Activated CD4-positive, alpha-beta memory T cell treated with anti-CD3 and anti-CD28 coated beads for 36 hours (primary cell): ENCODE measurements at regions not wholly inside any gene's neighbourhood (a gene's known extent, or its start where the extent isn't known, plus 50 kb on each side); places are given as distances from the start of the nearest gene placed in this dataset.
A peak's percentile ranks its signal among the peaks of the same experiment; 100 is the strongest.
"Not testable (repeated sequence)": the region's sequence is repeated elsewhere in the genome, so short reads cannot be mapped to it uniquely, and the experiment has no call there.

ENCODE experiments used
- CTCF ChIA-PET: fragments of 350-600 bp; sonication (Branson Sonifier 250); formaldehyde crosslinking; loops from one replicate; lab custom pipeline; 2021; ENCODE audit warnings: antibody characterized with exemption, inconsistent platforms; lab: Charles Lee
- POLR2A ChIA-PET: fragments of 350-600 bp; sonication (Branson Sonifier 250); formaldehyde crosslinking; loops from one replicate; lab custom pipeline; 2021; ENCODE audit warnings: antibody characterized with exemption; lab: Charles Lee
- DNase-seq: peaks from one replicate; pipeline ENCODE4 v3.0.0-alpha.2; 2020
- H3K27ac Mint-ChIP-seq: one replicate; pipeline ENCODE4 v1.8.0; 2021; ENCODE audit warnings: mixed read lengths
- H3K27me3 Mint-ChIP-seq: one replicate; pipeline ENCODE4 v1.8.0; 2021; ENCODE audit warnings: mixed read lengths
- H3K36me3 Mint-ChIP-seq: one replicate; pipeline ENCODE4 v1.8.0; 2021; ENCODE audit warnings: mixed read lengths
- H3K4me1 Mint-ChIP-seq: one replicate; pipeline ENCODE4 v1.8.0; 2021; ENCODE audit warnings: low read depth, mixed read lengths
- H3K4me3 Mint-ChIP-seq: one replicate; pipeline ENCODE4 v1.8.0; 2021; ENCODE audit warnings: mild to moderate bottlenecking, mixed read lengths
- H3K9me3 Mint-ChIP-seq: one replicate; pipeline ENCODE4 v1.8.0; 2021; ENCODE audit warnings: mixed read lengths
- intact Hi-C: fragments of 100-400 bp; cut with micrococcal nuclease; formaldehyde crosslinking; loops from one replicate; pipeline ENCODE4 v1.15.1; 2023

GRCh38 chr11:129645943-129646342, 169.7 kb upstream of the TMEM45B start:
- CTCF ChIA-PET = no interaction called here
- peaks cover 5% of the 10 kb centered on the region for H3K36me3 Mint-ChIP-seq
- H3K4me3 Mint-ChIP-seq = no peak overlapping the region
- H3K4me1 Mint-ChIP-seq = peaks cover 59% of the 10 kb centered on the region
- POLR2A ChIA-PET = no interaction called here
- DNase-seq = no peak
- H3K9me3 Mint-ChIP-seq = no peaks in the 10 kb centered on the region
- intact Hi-C loops = loop anchor here (10.0 kb wide), 1 partner anchor 159 kb away; no protein-coding TSS in a partner anchor
- H3K27ac Mint-ChIP-seq = no peak overlapping the region
- H3K27me3 Mint-ChIP-seq = peaks cover 2% of the 10 kb centered on the region

GRCh38 chr11:129650044-129650443, 165.6 kb upstream of the TMEM45B start:
- CTCF ChIA-PET, H3K27ac Mint-ChIP-seq, intact Hi-C loops: not testable (repeated sequence)

GRCh38 chr11:129652835-129653234, 162.8 kb upstream of the TMEM45B start:
- ChIA-PET CTCF (no interaction called here), POLR2A (no interaction called here)
- H3K9me3 Mint-ChIP-seq = peaks cover 38% of the 10 kb centered on the region
- H3K4me3 Mint-ChIP-seq = no peak overlapping the region
- no peak for DNase-seq
- peaks cover 7% of the 10 kb centered on the region for H3K4me1 Mint-ChIP-seq
- intact Hi-C loops = no loop called here
- no peaks in the 10 kb centered on the region for H3K27me3 Mint-ChIP-seq
- peaks cover 30% of the 10 kb centered on the region for H3K36me3 Mint-ChIP-seq
- H3K27ac Mint-ChIP-seq = no peak overlapping the region

More at GRCh38 chr11:129650044-129650443, 165.6 kb upstream of the TMEM45B start:
- H3K4me3 Mint-ChIP-seq, POLR2A ChIA-PET, H3K36me3 Mint-ChIP-seq, DNase-seq, H3K27me3 Mint-ChIP-seq: not testable (repeated sequence)
- Mint-ChIP-seq H3K9me3 (peaks cover 15% of the 10 kb centered on the region), H3K4me1 (peaks cover 23% of the 10 kb centered on the region)

- Mint-ChIP-seq H3K4me1 (no peaks in the 10 kb centered on the region), H3K4me3 (no peak overlapping the region), H3K9me3 (peaks cover 38% of the 10 kb centered on the region), H3K27ac (no peak overlapping the region), H3K27me3 (no peaks in the 10 kb centered on the region), H3K36me3 (peaks cover 33% of the 10 kb centered on the region)
- CTCF ChIA-PET = no interaction called here
- intact Hi-C loops = no loop called here
- POLR2A ChIA-PET = no interaction called here
- no peak for DNase-seq
These were observed 160.3 kb upstream of the TMEM45B start for GRCh38 chr11:129655247-129655832.

GRCh38 chr11:129657866-129658525, 157.7 kb upstream of the TMEM45B start:
- H3K4me1 Mint-ChIP-seq = no peaks in the 10 kb centered on the region
- POLR2A ChIA-PET = no interaction called here
- DNase-seq = no peak
- H3K9me3 Mint-ChIP-seq = peaks cover 46% of the 10 kb centered on the region
- no peaks in the 10 kb centered on the region for H3K27me3 Mint-ChIP-seq
- H3K27ac Mint-ChIP-seq = no peak overlapping the region
- intact Hi-C loops = no loop called here
- H3K4me3 Mint-ChIP-seq = no peak overlapping the region
- CTCF ChIA-PET = no interaction called here
- peaks cover 33% of the 10 kb centered on the region for H3K36me3 Mint-ChIP-seq

GRCh38 chr11:129658526-129658867, 157.2 kb upstream of the TMEM45B start:
- Mint-ChIP-seq H3K27me3 (no peaks in the 10 kb centered on the region), H3K36me3 (peaks cover 33% of the 10 kb centered on the region), H3K4me1 (no peaks in the 10 kb centered on the region), H3K4me3 (no peak overlapping the region), H3K9me3 (peaks cover 48% of the 10 kb centered on the region), H3K27ac (no peak overlapping the region)
- CTCF ChIA-PET = no interaction called here
- intact Hi-C loops = no loop called here
- POLR2A ChIA-PET = no interaction called here
- DNase-seq = no peak

GRCh38 chr11:129680907-129681306, 134.7 kb upstream of the TMEM45B start:
- intact Hi-C loops = no loop called here
- H3K4me3 Mint-ChIP-seq = no peak overlapping the region
- H3K27ac Mint-ChIP-seq = no peak overlapping the region
- H3K27me3 Mint-ChIP-seq = no peaks in the 10 kb centered on the region
- ChIA-PET CTCF (interaction anchor here (2.1 kb wide), 1 partner anchor 14 kb away, joined by 6 read pairs; no protein-coding TSS in a partner anchor), POLR2A (no interaction called here)
- H3K4me1 Mint-ChIP-seq = no peaks in the 10 kb centered on the region
- no peaks in the 10 kb centered on the region for H3K9me3 Mint-ChIP-seq
- no peak for DNase-seq
- peaks cover 2% of the 10 kb centered on the region for H3K36me3 Mint-ChIP-seq

- Mint-ChIP-seq H3K9me3 (no peaks in the 10 kb centered on the region), H3K4me1 (no peaks in the 10 kb centered on the region), H3K4me3 (no peak overlapping the region), H3K27ac (no peak overlapping the region), H3K36me3 (peaks cover 2% of the 10 kb centered on the region), H3K27me3 (no peaks in the 10 kb centered on the region)
- intact Hi-C loops = no loop called here
- CTCF ChIA-PET = interaction anchor here (2.1 kb wide), 1 partner anchor 14 kb away, joined by 6 read pairs; no protein-coding TSS in a partner anchor
- POLR2A ChIA-PET = no interaction called here
- DNase-seq = no peak
These were observed 134.1 kb upstream of the TMEM45B start for GRCh38 chr11:129681344-129682114.

GRCh38 chr11:129686269-129686668, 129.4 kb upstream of the TMEM45B start:
- Mint-ChIP-seq H3K27ac (no peak overlapping the region), H3K27me3 (no peaks in the 10 kb centered on the region), H3K4me3 (no peak overlapping the region), H3K4me1 (no peaks in the 10 kb centered on the region), H3K36me3 (no peaks in the 10 kb centered on the region), H3K9me3 (no peaks in the 10 kb centered on the region)
- POLR2A ChIA-PET = no interaction called here
- DNase-seq = no peak
- intact Hi-C loops = no loop called here
- CTCF ChIA-PET = interaction anchor here (1.0 kb wide), 2 partner anchors 8 to 9 kb away, joined by 4 read pairs; no protein-coding TSS in a partner anchor

- CTCF ChIA-PET = interaction anchor here (0.5 kb wide), 1 partner anchor 321 kb away, joined by 7 read pairs; no protein-coding TSS in a partner anchor
- H3K27me3 Mint-ChIP-seq = no peaks in the 10 kb centered on the region
- POLR2A ChIA-PET = no interaction called here
These were observed 124.5 kb upstream of the TMEM45B start for GRCh38 chr11:129691142-129691541.

GRCh38 chr11:129694538-129694937, 121.1 kb upstream of the TMEM45B start:
- ChIA-PET CTCF (interaction anchor here (1.0 to 2.1 kb wide), 11 partner anchors 8 to 349 kb away, joined by 3 to 17 read pairs (median 7); partner anchors contain the start of gene BARX2), POLR2A (no interaction called here)
- Mint-ChIP-seq H3K9me3 (no peaks in the 10 kb centered on the region), H3K27me3 (no peaks in the 10 kb centered on the region), H3K4me1 (peaks cover 10% of the 10 kb centered on the region), H3K36me3 (no peaks in the 10 kb centered on the region), H3K4me3 (no peak overlapping the region), H3K27ac (no peak overlapping the region)
- intact Hi-C loops = no loop called here
- peak; percentile 44 for DNase-seq

More at GRCh38 chr11:129691142-129691541, 124.5 kb upstream of the TMEM45B start:
- peaks cover 10% of the 10 kb centered on the region for H3K4me1 Mint-ChIP-seq
- H3K9me3 Mint-ChIP-seq = no peaks in the 10 kb centered on the region
- no peak overlapping the region for H3K4me3 Mint-ChIP-seq
- no peak overlapping the region for H3K27ac Mint-ChIP-seq
- DNase-seq = no peak
- intact Hi-C loops = no loop called here
- no peaks in the 10 kb centered on the region for H3K36me3 Mint-ChIP-seq

- no peaks in the 10 kb centered on the region for H3K9me3 Mint-ChIP-seq
- intact Hi-C loops = loop anchor here (1.0 to 5.0 kb wide), 3 partner anchors 56 to 331 kb away; no protein-coding TSS in a partner anchor
- ChIA-PET POLR2A (no interaction called here), CTCF (interaction anchor here (0.9 to 2.1 kb wide), 21 partner anchors 8 to 349 kb away, joined by 3 to 17 read pairs (median 4); partner anchors contain the start of gene BARX2)
- no peaks in the 10 kb centered on the region for H3K27me3 Mint-ChIP-seq
- no peak for DNase-seq
- H3K36me3 Mint-ChIP-seq = no peaks in the 10 kb centered on the region
- H3K4me3 Mint-ChIP-seq = no peak overlapping the region
- H3K4me1 Mint-ChIP-seq = peaks cover 10% of the 10 kb centered on the region
- no peak overlapping the region for H3K27ac Mint-ChIP-seq
These were observed 120.7 kb upstream of the TMEM45B start for GRCh38 chr11:129694966-129695365.
